Astrocyte (in vitro differentiated cells and primary cell): ENCODE measurements at regions not wholly inside any gene's neighbourhood (a gene's known extent, or its start where the extent isn't known, plus 50 kb on each side); places are given as distances from the start of the nearest gene placed in this dataset.

Experiments used
- CTCF ChIP-seq: IDR thresholded peaks from 2 replicates; pipeline ENCODE4 v1.5.1; 2011; ENCODE audit warnings: low read depth, mild to moderate bottlenecking, inconsistent platforms, low read length, moderate library complexity; ENCODE audit not compliant: insufficient read depth
- EZH2 ChIP-seq: IDR thresholded peaks from 2 replicates; pipeline ENCODE4 v1.6.1; 2012; ENCODE audit warnings: mild to moderate bottlenecking, low read length, inconsistent platforms; ENCODE audit not compliant: insufficient read depth

GRCh38 chr5:171642894-171643293, 142.7 kb upstream of the SMIM23 start:
- no peak for TF ChIP-seq CTCF
- TF ChIP-seq EZH2 = no peak
